MCF 10A (cell line): ENCODE measurements at regions not wholly inside any gene's neighbourhood (a gene's known extent, or its start where the extent isn't known, plus 50 kb on each side); places are given as distances from the start of the nearest gene placed in this dataset.

Experiments used
- BruUV-seq: library from RNA; stranded (reverse); fragments of 400-500 nt; replicated peaks from 2 replicates; lab custom pipeline; 2021; lab: Mats Ljungman, UMichigan
- CTCF ChIA-PET: fragments of 300-600 bp; sonication (Branson Sonifier 250); formaldehyde crosslinking; extraction: SDS; loops from one replicate; lab custom pipeline; 2021; ENCODE audit warnings: antibody characterized with exemption, inconsistent platforms; lab: Yijun Ruan, JAX
- POLR2A ChIA-PET: fragments of 300-600, 350-650 bp; sonication (Branson Sonifier 250); formaldehyde crosslinking; extraction: SDS; loops from one replicate; lab custom pipeline; 2020; ENCODE audit warnings: antibody characterized with exemption, inconsistent platforms; lab: Yijun Ruan, JAX
- DNase-seq: peaks from one replicate; pipeline ENCODE4 v3.0.0-alpha.2; 2018; ENCODE audit not compliant: unreplicated experiment
- H3K27ac Mint-ChIP-seq: one replicate; pipeline ENCODE4 v1.8.0; 2022; ENCODE audit warnings: mild to moderate bottlenecking, low read depth, mixed read lengths; ENCODE audit not compliant: unreplicated experiment
- H3K27me3 Mint-ChIP-seq: one replicate; pipeline ENCODE4 v1.8.0; 2022; ENCODE audit warnings: mixed read lengths; ENCODE audit not compliant: insufficient read depth, unreplicated experiment
- H3K36me3 Mint-ChIP-seq: one replicate; pipeline ENCODE4 v1.8.0; 2022; ENCODE audit warnings: mild to moderate bottlenecking, moderate library complexity, mixed read lengths; ENCODE audit not compliant: insufficient read depth, unreplicated experiment
- H3K4me1 Mint-ChIP-seq: one replicate; pipeline ENCODE4 v1.8.0; 2022; ENCODE audit warnings: mixed read lengths; ENCODE audit not compliant: insufficient read depth, unreplicated experiment
- H3K4me3 Mint-ChIP-seq: one replicate; pipeline ENCODE4 v1.8.0; 2022; ENCODE audit warnings: mild to moderate bottlenecking, moderate library complexity, mixed read lengths; ENCODE audit not compliant: unreplicated experiment
- H3K9me3 Mint-ChIP-seq: one replicate; pipeline ENCODE4 v1.8.0; 2022; ENCODE audit warnings: mixed read lengths; ENCODE audit not compliant: unreplicated experiment
- intact Hi-C: fragments of 100-400 bp; cut with micrococcal nuclease; formaldehyde crosslinking; loops from 2 replicates; pipeline ENCODE4 v1.14.1; 2022
- TF ChIP-seq, protein P1 (sequence below): fragments of 200-600 bp; IDR thresholded peaks from one replicate; pipeline ENCODE4 v1.8.0; 2022; ENCODE audit warnings: antibody characterized with exemption, mild to moderate bottlenecking; ENCODE audit not compliant: unreplicated experiment

DNA sequence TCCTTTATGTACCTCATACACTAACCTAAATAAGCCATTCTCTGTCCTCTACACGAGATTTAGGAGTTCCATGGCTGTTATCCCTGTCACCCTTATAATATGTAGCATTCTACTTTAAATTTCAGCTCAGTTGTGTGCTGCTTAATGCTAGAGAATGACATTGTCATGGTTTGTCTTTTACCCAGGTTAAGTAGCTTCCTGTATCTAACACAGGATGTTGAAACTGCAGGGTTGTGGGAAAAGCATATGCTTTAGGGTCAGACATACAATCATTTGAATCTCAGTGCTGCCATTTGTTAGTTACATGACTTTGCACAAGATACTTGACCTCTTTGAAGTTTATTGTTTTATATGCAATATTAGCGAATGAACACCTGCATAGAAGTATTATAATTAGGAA, 235.1 kb upstream of the CACNA2D1 start:
- Mint-ChIP-seq H3K9me3 (no peaks in the 10 kb centered on the region), H3K27ac (no peak overlapping the region), H3K4me1 (no peaks in the 10 kb centered on the region), H3K27me3 (peaks cover 43% of the 10 kb centered on the region), H3K4me3 (no peak overlapping the region), H3K36me3 (no peaks in the 10 kb centered on the region)
- ChIA-PET CTCF (no interaction called here), POLR2A (no interaction called here)
- no peak for DNase-seq
- BruUV-seq = no TSS peak
- TF ChIP-seq, protein P1, sequence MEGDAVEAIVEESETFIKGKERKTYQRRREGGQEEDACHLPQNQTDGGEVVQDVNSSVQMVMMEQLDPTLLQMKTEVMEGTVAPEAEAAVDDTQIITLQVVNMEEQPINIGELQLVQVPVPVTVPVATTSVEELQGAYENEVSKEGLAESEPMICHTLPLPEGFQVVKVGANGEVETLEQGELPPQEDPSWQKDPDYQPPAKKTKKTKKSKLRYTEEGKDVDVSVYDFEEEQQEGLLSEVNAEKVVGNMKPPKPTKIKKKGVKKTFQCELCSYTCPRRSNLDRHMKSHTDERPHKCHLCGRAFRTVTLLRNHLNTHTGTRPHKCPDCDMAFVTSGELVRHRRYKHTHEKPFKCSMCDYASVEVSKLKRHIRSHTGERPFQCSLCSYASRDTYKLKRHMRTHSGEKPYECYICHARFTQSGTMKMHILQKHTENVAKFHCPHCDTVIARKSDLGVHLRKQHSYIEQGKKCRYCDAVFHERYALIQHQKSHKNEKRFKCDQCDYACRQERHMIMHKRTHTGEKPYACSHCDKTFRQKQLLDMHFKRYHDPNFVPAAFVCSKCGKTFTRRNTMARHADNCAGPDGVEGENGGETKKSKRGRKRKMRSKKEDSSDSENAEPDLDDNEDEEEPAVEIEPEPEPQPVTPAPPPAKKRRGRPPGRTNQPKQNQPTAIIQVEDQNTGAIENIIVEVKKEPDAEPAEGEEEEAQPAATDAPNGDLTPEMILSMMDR = no peak
- intact Hi-C loops = no loop called here

DNA sequence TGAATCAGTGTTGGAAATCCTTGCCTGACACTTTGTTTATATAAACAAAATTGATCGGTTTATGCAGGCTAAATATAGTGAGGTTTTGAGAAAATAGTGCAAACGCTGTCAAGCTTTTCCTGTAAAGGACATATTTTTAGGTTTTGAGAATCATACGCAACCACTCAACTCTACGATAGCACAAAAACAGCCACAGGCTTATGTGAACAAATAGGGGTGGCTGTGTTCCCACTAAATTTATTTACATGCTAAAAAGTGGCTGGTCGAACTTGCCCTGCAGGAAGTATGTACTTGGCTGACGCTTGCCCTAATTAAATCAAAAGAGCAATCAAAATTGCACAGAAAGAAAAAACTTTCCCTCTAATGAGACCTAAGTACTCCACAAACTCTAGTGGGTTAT, 234.7 kb upstream of the CACNA2D1 start:
- POLR2A ChIA-PET = no interaction called here
- Mint-ChIP-seq H3K4me3 (no peak overlapping the region), H3K27me3 (peaks cover 39% of the 10 kb centered on the region), H3K27ac (no peak overlapping the region), H3K36me3 (no peaks in the 10 kb centered on the region), H3K4me1 (no peaks in the 10 kb centered on the region), H3K9me3 (no peaks in the 10 kb centered on the region)
- TF ChIP-seq, protein P1 = no peak
- no TSS peak for BruUV-seq
- CTCF ChIA-PET = no interaction called here
- DNase-seq = no peak
- intact Hi-C loops = no loop called here

DNA sequence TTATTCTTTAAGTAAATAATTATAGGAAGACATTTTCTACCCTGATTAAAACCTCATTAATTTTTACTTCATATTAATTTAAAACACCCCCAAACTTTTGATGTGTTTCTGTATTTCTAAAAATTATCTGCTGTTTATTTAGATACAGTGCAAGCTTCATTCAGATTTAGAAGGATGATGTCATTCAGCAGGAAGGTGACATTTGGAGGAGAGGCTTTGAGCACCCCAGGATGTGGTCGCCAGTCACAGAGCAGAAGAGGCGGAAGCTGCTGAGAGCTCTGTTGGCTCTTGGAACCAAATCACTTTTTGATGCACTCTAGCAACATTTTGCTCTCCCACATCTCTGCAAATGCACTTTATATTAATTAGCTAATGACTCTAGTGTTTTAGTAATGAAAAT, 233.9 kb upstream of the CACNA2D1 start:
- peaks cover 33% of the 10 kb centered on the region for H3K27me3 Mint-ChIP-seq
- H3K27ac Mint-ChIP-seq = no peak overlapping the region
- DNase-seq = no peak
- POLR2A ChIA-PET = no interaction called here
- intact Hi-C loops = no loop called here
- BruUV-seq = no TSS peak
- TF ChIP-seq, protein P1 = no peak
- no peaks in the 10 kb centered on the region for H3K4me1 Mint-ChIP-seq
- H3K36me3 Mint-ChIP-seq = no peaks in the 10 kb centered on the region
- no peaks in the 10 kb centered on the region for H3K9me3 Mint-ChIP-seq
- CTCF ChIA-PET = interaction anchor here (2.7 kb wide), 1 partner anchor 72 kb away, joined by 7 read pairs; no protein-coding TSS in a partner anchor
- H3K4me3 Mint-ChIP-seq = no peak overlapping the region

DNA sequence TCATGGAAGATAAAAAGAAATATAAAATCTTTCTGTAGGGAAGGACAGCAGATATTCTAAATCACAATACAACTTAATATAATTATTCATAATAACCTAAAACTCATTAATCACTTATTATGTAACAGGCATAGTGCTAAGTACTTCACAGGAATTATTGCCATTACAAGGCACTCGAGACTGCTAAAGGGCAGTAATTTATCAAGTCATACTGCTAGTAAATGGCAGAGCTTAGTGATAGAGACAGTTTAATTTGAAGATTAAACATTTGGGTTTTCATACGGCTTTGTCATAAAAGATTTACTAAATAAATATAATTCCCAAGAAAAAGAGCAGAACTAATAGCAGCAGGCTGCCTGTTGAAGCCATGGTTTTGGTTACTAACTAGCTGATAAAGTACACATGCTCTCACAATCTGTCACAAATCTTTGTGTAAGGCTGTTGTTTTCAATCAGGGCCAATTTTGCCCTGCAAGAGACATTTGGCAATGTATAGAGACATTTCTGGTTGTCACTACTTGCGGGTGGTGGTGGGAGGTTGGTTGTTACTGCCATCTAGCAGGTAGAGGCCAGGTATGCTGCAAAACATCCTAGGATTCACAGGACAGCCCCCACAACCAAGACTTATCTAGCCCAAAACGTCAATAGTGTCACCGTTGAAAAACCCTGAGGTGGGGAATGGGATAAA, 233.3 kb upstream of the CACNA2D1 start:
- BruUV-seq = no TSS peak
- ChIA-PET CTCF (interaction anchor here (2.7 kb wide), 1 partner anchor 71 kb away, joined by 7 read pairs; no protein-coding TSS in a partner anchor), POLR2A (interaction anchor here (0.7 kb wide), 1 partner anchor 24 kb away, joined by 3 read pairs; no protein-coding TSS in a partner anchor)
- TF ChIP-seq, protein P1 = no peak
- H3K4me3 Mint-ChIP-seq = no peak overlapping the region
- intact Hi-C loops = no loop called here
- no peak for DNase-seq
- H3K27ac Mint-ChIP-seq = no peak overlapping the region
- H3K36me3 Mint-ChIP-seq = no peaks in the 10 kb centered on the region
- peaks cover 39% of the 10 kb centered on the region for H3K27me3 Mint-ChIP-seq
- H3K9me3 Mint-ChIP-seq = no peaks in the 10 kb centered on the region
- H3K4me1 Mint-ChIP-seq = no peaks in the 10 kb centered on the region
